PC-9 (cell line): ENCODE measurements at regions not wholly inside any gene's neighbourhood (a gene's known extent, or its start where the extent isn't known, plus 50 kb on each side); places are given as distances from the start of the nearest gene placed in this dataset.
"Not testable (repeated sequence)": the region's sequence is repeated elsewhere in the genome, so short reads cannot be mapped to it uniquely, and the experiment has no call there.

Experiments
- BruUV-seq: library from RNA; stranded (reverse); fragments of 400-500 nt; replicated peaks from 2 replicates; lab custom pipeline; 2021; lab: Mats Ljungman, UMichigan
- CTCF ChIA-PET: fragments of 300-600 bp; sonication (Branson Sonifier 250); formaldehyde crosslinking; loops from one replicate; lab custom pipeline; 2022; ENCODE audit warnings: antibody characterized with exemption; lab: Charles Lee
- POLR2A ChIA-PET: fragments of 300-600 bp; sonication (Branson Sonifier 250); formaldehyde crosslinking; loops from one replicate; lab custom pipeline; 2022; ENCODE audit warnings: antibody characterized with exemption; ENCODE audit not compliant: unreplicated experiment; lab: Charles Lee
- DNase-seq, 2 experiments: peaks; one replicate each; pipeline versions ENCODE4 v3.0.0 to v3.0.0-alpha.2; 2015 to 2022; ENCODE audit warnings: mixed read lengths in 1 of 2
- H2AFZ ChIP-seq: fragments of 200-600 bp; sonication (generic); 2 replicates; pipeline ENCODE4 v1.8.1; 2017; ENCODE audit warnings: antibody characterized with exemption
- H3F3A ChIP-seq: fragments of 200-600 bp; sonication (generic); 2 replicates; pipeline ENCODE4 v1.8.1; 2017; ENCODE audit warnings: antibody characterized with exemption, mild to moderate bottlenecking, low read depth; ENCODE audit not compliant: insufficient read depth
- H3K27ac ChIP-seq: fragments of 200-600 bp; sonication (generic); 2 replicates; pipeline ENCODE4 v1.6.1; 2016; ENCODE audit warnings: mixed run types
- H3K27me3 ChIP-seq: fragments of 200-600 bp; sonication (generic); 2 replicates; pipeline ENCODE4 v1.6.1; 2016; ENCODE audit warnings: low read depth, mixed run types; ENCODE audit not compliant: insufficient read depth
- H3K36me3 ChIP-seq: fragments of 200-600 bp; sonication (generic); 2 replicates; pipeline ENCODE4 v1.6.1; 2016; ENCODE audit warnings: low read depth, mixed run types
- H3K4me1 ChIP-seq: fragments of 200-600 bp; sonication (generic); replicated peaks from 2 replicates; pipeline ENCODE4 v1.6.1; 2016; ENCODE audit warnings: mixed run types; ENCODE audit not compliant: insufficient read depth
- H3K4me2 ChIP-seq: fragments of 200-600 bp; sonication (generic); 2 replicates; pipeline ENCODE4 v1.6.1; 2017; ENCODE audit warnings: mixed run types
- H3K4me3 ChIP-seq: fragments of 200-600 bp; sonication (generic); 2 replicates; pipeline ENCODE4 v1.6.1; 2016; ENCODE audit warnings: mixed run types
- H3K79me2 ChIP-seq: fragments of 200-600 bp; sonication (generic); 2 replicates; pipeline ENCODE4 v1.6.1; 2017; ENCODE audit warnings: low read depth, mixed run types
- H3K9me2 ChIP-seq: fragments of 200-600 bp; sonication (generic); 2 replicates; pipeline ENCODE4 v1.8.1; 2017; ENCODE audit warnings: mild to moderate bottlenecking; ENCODE audit not compliant: insufficient read depth
- H3K9me3 ChIP-seq: fragments of 200-600 bp; sonication (generic); 2 replicates; pipeline ENCODE4 v1.8.1; 2016; ENCODE audit warnings: low read depth; ENCODE audit not compliant: insufficient read depth
- H4K20me1 ChIP-seq: fragments of 200-600 bp; sonication (generic); 2 replicates; pipeline ENCODE4 v1.8.1; 2017; ENCODE audit not compliant: insufficient read depth
- EZH2 ChIP-seq: fragments of 200-600 bp; sonication (generic); IDR thresholded peaks from 2 replicates; pipeline ENCODE4 v1.8.0; 2017; ENCODE audit warnings: antibody characterized with exemption, low read depth
- intact Hi-C: fragments of 100-400 bp; cut with micrococcal nuclease; formaldehyde crosslinking; loops from one replicate; pipeline ENCODE4 v1.10.0; 2022; ENCODE audit not compliant: unreplicated experiment
- TF ChIP-seq, protein P1 (sequence below): fragments of 200-600 bp; sonication (generic); conservative IDR thresholded peaks from 2 replicates; pipeline ENCODE4 v1.6.1; 2017; ENCODE audit warnings: mixed run types, antibody characterized with exemption, mild to moderate bottlenecking, moderate library complexity

DNA sequence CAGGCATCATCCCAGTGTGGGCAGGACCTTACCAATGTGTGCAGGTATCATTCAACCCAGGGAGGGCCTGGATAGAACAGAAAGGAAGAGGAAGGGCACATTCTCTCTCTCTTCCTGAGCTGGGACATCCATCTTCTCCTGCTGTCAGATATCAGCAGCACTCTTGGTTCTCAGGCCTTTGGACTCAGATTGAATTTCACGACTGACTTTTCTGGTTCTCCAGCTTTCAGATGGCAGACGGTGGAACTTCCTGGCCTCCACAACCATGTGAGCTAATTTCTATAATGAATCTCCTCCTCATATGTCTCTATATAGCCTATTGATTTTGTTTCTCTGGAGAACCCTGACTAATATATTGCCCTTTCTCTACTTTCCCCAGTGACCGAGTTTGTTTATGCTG, 77.3 kb downstream of the OLFM4 start:
- no peak for TF ChIP-seq EZH2
- BruUV-seq, result no TSS peak
- DNase-seq, result no peak
- no peaks in the 10 kb centered on the region for H3K9me3 ChIP-seq
- H3K9me2 ChIP-seq, result no peaks in the 10 kb centered on the region
- no peaks in the 10 kb centered on the region for H4K20me1 ChIP-seq
- CTCF ChIA-PET, result no interaction called here
- no peaks in the 10 kb centered on the region for H3K4me1 ChIP-seq
- no peak overlapping the region for H3K4me2 ChIP-seq
- H3K27me3 ChIP-seq, result no peaks in the 10 kb centered on the region
- H3K4me3 ChIP-seq, result no peak overlapping the region
- no peaks in the 10 kb centered on the region for H3F3A ChIP-seq
- no peak overlapping the region for H2AFZ ChIP-seq
- intact Hi-C loops, result no loop called here
- no peak overlapping the region for H3K27ac ChIP-seq
- no peaks in the 10 kb centered on the region for H3K79me2 ChIP-seq
- H3K36me3 ChIP-seq, result no peaks in the 10 kb centered on the region
- POLR2A ChIA-PET, result no interaction called here

DNA sequence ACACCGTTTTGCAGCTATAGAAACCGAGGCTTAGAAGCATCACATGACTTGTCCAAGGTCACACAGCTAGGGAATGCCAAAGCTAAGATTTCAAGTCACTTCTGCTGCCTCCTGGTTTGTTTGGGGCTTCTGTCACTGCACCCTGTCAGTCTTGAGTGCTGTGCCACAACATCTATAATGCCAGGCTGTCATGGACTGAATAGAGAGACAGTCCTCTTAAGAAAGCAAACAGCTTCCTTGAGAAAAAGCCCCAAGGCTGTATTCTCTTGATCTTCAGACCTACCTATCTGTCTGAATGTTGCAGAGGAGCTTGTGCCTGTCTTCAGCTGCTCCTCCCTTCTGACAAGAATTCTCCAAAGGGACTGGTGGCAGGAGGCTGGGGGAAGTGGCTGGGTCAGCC, 81.6 kb downstream of the OLFM4 start:
- Histone ChIP-seq H3K79me2 (no peaks in the 10 kb centered on the region), H3K9me2 (no peaks in the 10 kb centered on the region), H3K36me3 (no peaks in the 10 kb centered on the region), H3K4me2 (no peak overlapping the region), H2AFZ (no peak overlapping the region), H3K9me3 (no peaks in the 10 kb centered on the region), H3K27ac (no peak overlapping the region), H3K4me1 (no peaks in the 10 kb centered on the region), H4K20me1 (no peaks in the 10 kb centered on the region), H3F3A (no peaks in the 10 kb centered on the region), H3K4me3 (no peak overlapping the region), H3K27me3 (no peaks in the 10 kb centered on the region)
- DNase-seq, result no peak
- POLR2A ChIA-PET, result no interaction called here
- CTCF ChIA-PET, result no interaction called here
- TF ChIP-seq, protein P1, sequence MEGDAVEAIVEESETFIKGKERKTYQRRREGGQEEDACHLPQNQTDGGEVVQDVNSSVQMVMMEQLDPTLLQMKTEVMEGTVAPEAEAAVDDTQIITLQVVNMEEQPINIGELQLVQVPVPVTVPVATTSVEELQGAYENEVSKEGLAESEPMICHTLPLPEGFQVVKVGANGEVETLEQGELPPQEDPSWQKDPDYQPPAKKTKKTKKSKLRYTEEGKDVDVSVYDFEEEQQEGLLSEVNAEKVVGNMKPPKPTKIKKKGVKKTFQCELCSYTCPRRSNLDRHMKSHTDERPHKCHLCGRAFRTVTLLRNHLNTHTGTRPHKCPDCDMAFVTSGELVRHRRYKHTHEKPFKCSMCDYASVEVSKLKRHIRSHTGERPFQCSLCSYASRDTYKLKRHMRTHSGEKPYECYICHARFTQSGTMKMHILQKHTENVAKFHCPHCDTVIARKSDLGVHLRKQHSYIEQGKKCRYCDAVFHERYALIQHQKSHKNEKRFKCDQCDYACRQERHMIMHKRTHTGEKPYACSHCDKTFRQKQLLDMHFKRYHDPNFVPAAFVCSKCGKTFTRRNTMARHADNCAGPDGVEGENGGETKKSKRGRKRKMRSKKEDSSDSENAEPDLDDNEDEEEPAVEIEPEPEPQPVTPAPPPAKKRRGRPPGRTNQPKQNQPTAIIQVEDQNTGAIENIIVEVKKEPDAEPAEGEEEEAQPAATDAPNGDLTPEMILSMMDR, result no peak
- TF ChIP-seq EZH2, result no peak
- no TSS peak for BruUV-seq
- intact Hi-C loops, result no loop called here

DNA sequence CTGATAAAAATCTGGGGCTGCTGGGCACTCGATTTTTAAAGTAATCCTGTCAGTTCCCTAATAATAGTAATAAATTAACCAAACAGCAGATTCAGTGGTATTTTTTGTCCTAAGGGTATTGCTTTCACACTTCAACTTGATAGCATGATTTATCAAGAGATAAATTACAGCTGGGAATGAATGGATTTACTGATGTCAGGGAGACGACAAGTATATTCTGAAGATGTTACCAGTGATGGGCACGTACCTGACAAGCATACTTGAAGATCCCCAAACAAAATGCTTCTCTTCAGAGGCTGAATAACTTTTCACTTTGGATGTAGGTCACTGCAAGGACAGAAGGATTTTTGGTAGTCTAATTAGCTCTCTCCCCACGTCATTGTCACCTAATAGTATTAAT, 82.0 kb downstream of the OLFM4 start:
- Histone ChIP-seq H3K36me3 (no peaks in the 10 kb centered on the region), H3K79me2 (no peaks in the 10 kb centered on the region), H3K27me3 (no peaks in the 10 kb centered on the region), H3K4me3 (no peak overlapping the region), H2AFZ (no peak overlapping the region), H3K4me1 (no peaks in the 10 kb centered on the region), H3K4me2 (no peak overlapping the region), H3F3A (no peaks in the 10 kb centered on the region), H3K9me3 (no peaks in the 10 kb centered on the region), H4K20me1 (no peaks in the 10 kb centered on the region), H3K27ac (no peak overlapping the region), H3K9me2 (no peaks in the 10 kb centered on the region)
- ChIA-PET CTCF (no interaction called here), POLR2A (no interaction called here)
- DNase-seq, result no peak
- no TSS peak for BruUV-seq
- TF ChIP-seq, protein P1, result no peak
- TF ChIP-seq EZH2, result no peak
- intact Hi-C loops, result no loop called here

DNA sequence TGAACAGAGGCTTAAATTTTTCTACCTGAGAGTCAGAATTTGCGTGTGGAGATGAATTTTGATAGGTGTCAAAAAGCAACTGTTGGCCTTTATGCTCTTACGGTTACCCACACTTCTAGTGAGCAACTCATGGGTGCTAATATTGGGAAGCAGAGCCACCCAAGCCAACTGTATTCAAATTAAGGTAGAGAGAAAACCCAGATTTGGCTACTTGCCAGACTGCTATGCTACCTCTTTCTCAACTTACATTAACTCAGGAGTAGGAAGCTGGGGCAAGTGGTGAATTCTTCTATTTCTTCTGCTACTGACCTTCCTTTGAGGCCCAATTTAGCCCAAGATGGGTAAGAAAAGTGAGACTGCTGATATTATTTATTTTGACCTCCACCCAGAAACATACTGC, 83.9 kb downstream of the OLFM4 start:
- intact Hi-C loops, result no loop called here

DNA sequence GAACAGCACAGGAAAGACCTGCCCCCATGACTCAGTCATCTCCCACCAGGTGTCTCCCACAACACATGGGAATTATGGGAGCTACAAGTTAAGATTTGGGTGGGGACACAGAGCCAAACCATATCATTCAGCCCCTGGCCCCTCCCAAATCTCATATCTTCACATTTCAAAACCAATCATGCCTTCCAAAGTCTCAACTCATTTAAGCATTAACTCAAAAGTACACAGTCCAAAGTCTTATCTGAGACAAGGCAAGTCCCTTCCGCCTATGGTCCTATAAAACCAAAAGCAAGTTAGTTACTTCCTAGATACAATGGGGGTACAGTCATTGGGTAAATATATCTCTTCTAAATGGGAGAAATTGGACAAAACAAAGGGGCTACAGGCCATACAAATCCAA, 88.4 kb downstream of the OLFM4 start:
- POLR2A ChIA-PET, H2AFZ ChIP-seq, H3K4me3 ChIP-seq, H4K20me1 ChIP-seq, H3K27me3 ChIP-seq, DNase-seq, H3K9me2 ChIP-seq, intact Hi-C loops, BruUV-seq, CTCF ChIA-PET, H3K27ac ChIP-seq, H3F3A ChIP-seq, H3K9me3 ChIP-seq, H3K79me2 ChIP-seq, H3K36me3 ChIP-seq, H3K4me2 ChIP-seq, H3K4me1 ChIP-seq: not testable (repeated sequence)

More for the DNA sequence above, 83.9 kb downstream of the OLFM4 start:
- POLR2A ChIA-PET, result no interaction called here
- DNase-seq, result no peak
- no peak for TF ChIP-seq EZH2
- TF ChIP-seq, protein P1, result no peak
- CTCF ChIA-PET, result no interaction called here
- Histone ChIP-seq H2AFZ (no peak overlapping the region), H3K79me2 (no peaks in the 10 kb centered on the region), H3K9me3 (no peaks in the 10 kb centered on the region), H3K27ac (no peak overlapping the region), H3K4me2 (no peak overlapping the region), H3K4me3 (no peak overlapping the region), H3K4me1 (no peaks in the 10 kb centered on the region), H3K9me2 (no peaks in the 10 kb centered on the region), H3F3A (no peaks in the 10 kb centered on the region), H3K36me3 (no peaks in the 10 kb centered on the region), H3K27me3 (no peaks in the 10 kb centered on the region), H4K20me1 (no peaks in the 10 kb centered on the region)
- no TSS peak for BruUV-seq
